Gastrocnemius medialis (tissue), 4 donors: ENCODE measurements at regions not wholly inside any gene's neighbourhood (a gene's known extent, or its start where the extent isn't known, plus 50 kb on each side); places are given as distances from the start of the nearest gene placed in this dataset.

Experiments
- ATAC-seq, 2 donors: fragments of 150-250 bp; one replicate each; pipeline ENCODE4 v1.9.1; 2016
- DNase-seq, 2 donors: peaks; one replicate each; pipeline ENCODE4 v3.0.0-alpha.2; 2019
- H3K27ac ChIP-seq, 4 donors: fragments of 200-600 bp; sonication (generic); 1 replicate in 1 of 4; 2 replicates in 3 of 4; pipeline ENCODE4 v1.5.1; 2016 to 2018; ENCODE audit warnings: mild to moderate bottlenecking in 2 of 4, moderate library complexity in 1 of 4
- H3K27me3 ChIP-seq, 3 donors: fragments of 200-600 bp; sonication (generic) in 2 of 3; 1 replicate in 1 of 3; 2 replicates in 2 of 3; pipeline versions ENCODE4 v1.5.1 to v1.6.0; 2016 to 2019; ENCODE audit warnings: mild to moderate bottlenecking in 1 of 3, moderate library complexity in 1 of 3
- H3K36me3 ChIP-seq, 2 donors: fragments of 200-600 bp; sonication (generic) in 1 of 2; one replicate each; pipeline ENCODE4 v1.5.1; 2017 to 2018
- H3K4me1 ChIP-seq, 2 donors: fragments of 200-600 bp; sonication (generic) in 1 of 2; one replicate each; pipeline ENCODE4 v1.5.1; 2016 to 2017; ENCODE audit warnings: mild to moderate bottlenecking in 2 of 2
- H3K4me3 ChIP-seq, 4 donors: fragments of 200-600 bp; sonication (generic) in 3 of 4; 1 replicate in 1 of 4; 2 replicates in 3 of 4; pipeline ENCODE4 v1.5.1; 2016 to 2019; ENCODE audit warnings: mild to moderate bottlenecking in 2 of 4
- H3K9me3 ChIP-seq, 3 donors: fragments of 200-600 bp; sonication (generic) in 2 of 3; 1 replicate in 1 of 3; 2 replicates in 2 of 3; pipeline ENCODE4 v1.5.1; 2016 to 2019
- POLR2A ChIP-seq, 2 donors: fragments of 450-650 bp; IDR thresholded peaks; one replicate each; pipeline ENCODE4 v1.6.1; 2017; ENCODE audit warnings: antibody characterized with exemption in 2 of 2, mild to moderate bottlenecking in 2 of 2, moderate library complexity in 2 of 2
- in situ Hi-C, 4 donors: fragments of 200-750 bp; cut with MboI; loops; one replicate each; pipeline versions ENCODE4 v1.15.0 to v1.8.0; 2017; ENCODE audit warnings: low sequenced_read_pairs in 4 of 4
- intact Hi-C: fragments of 100-400 bp; cut with DNase I; formaldehyde crosslinking; loops from one replicate; pipeline ENCODE4 v1.15.1; 2023; ENCODE audit warnings: low total_unique reads
- TF ChIP-seq, protein P1 (sequence below), 5 experiments: fragments of 450-650 bp in 3 of 5; fragments of 200-600 bp in 2 of 5; sonication (generic) in 2 of 5; IDR thresholded peaks in 4 of 5; conservative IDR thresholded peaks in 1 of 5; 1 replicate in 4 of 5; 2 replicates in 1 of 5; pipeline ENCODE4 v1.5.1; 2016 to 2019; ENCODE audit warnings: antibody characterized with exemption in 5 of 5, mild to moderate bottlenecking in 3 of 5, moderate library complexity in 3 of 5

DNA sequence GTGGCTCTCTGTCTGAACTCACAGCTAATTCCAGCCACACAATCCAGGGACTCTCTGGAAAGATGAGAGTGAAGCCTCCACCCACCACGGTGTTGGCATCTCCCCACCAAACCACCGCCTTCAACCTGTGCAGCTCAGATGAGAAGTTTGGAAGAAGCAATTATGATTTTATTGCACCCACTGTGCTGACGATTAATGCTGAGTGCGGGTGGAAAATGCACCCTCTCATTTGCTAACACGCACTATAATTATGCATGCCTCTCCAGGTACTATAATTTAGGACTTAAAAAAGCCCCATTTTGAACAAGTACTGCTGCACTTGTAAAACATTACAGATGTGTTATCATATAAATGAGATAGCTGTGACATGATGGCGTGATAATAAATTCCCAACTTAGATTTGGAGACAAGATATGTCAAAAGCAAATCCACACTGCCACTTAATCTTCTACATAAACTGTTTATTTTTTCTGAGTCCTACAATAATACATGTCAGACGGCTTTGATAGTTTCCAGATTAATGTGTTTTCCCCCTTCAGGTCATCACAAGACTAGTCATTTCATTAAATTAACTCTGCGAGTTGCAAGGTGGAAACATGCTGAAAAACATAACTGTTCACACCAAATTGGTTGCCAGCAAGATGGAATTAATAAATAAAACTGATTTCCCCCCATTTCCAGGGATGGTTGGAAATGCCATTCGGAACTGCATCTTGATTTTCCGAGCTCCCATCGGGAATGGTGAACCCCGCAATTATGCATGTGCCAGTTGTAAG, 466.5 kb upstream of the MAF start:
- H3K27ac ChIP-seq, result no peak overlapping the region
- in situ Hi-C loops, result no loop called here
- H3K27me3 ChIP-seq, result peaks cover 0 to 3% (median 0%) of the 10 kb centered on the region in 3 donors
- ATAC-seq (no peak), DNase-seq (no peak)
- no peaks in the 10 kb centered on the region for H3K4me1 ChIP-seq
- no peak overlapping the region for H3K4me3 ChIP-seq
- H3K9me3 ChIP-seq, result no peaks in the 10 kb centered on the region
- TF ChIP-seq POLR2A (IDR thresholded peaks at IDR 0.05), result no peak
- TF ChIP-seq, protein P1, sequence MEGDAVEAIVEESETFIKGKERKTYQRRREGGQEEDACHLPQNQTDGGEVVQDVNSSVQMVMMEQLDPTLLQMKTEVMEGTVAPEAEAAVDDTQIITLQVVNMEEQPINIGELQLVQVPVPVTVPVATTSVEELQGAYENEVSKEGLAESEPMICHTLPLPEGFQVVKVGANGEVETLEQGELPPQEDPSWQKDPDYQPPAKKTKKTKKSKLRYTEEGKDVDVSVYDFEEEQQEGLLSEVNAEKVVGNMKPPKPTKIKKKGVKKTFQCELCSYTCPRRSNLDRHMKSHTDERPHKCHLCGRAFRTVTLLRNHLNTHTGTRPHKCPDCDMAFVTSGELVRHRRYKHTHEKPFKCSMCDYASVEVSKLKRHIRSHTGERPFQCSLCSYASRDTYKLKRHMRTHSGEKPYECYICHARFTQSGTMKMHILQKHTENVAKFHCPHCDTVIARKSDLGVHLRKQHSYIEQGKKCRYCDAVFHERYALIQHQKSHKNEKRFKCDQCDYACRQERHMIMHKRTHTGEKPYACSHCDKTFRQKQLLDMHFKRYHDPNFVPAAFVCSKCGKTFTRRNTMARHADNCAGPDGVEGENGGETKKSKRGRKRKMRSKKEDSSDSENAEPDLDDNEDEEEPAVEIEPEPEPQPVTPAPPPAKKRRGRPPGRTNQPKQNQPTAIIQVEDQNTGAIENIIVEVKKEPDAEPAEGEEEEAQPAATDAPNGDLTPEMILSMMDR (IDR thresholded peaks at IDR 0.05 in 4 of 5, conservative IDR thresholded peaks at IDR 0.05 in 1 of 5), result no peak
- H3K36me3 ChIP-seq, result no peaks in the 10 kb centered on the region
- intact Hi-C loops, result no loop called here

- no peaks in the 10 kb centered on the region for H3K27me3 ChIP-seq
- H3K36me3 ChIP-seq, result no peaks in the 10 kb centered on the region
- no peak for DNase-seq
- no peak for ATAC-seq
- H3K9me3 ChIP-seq, result no peaks in the 10 kb centered on the region
- intact Hi-C loops (no loop called here), in situ Hi-C loops (no loop called here)
- no peak overlapping the region for H3K27ac ChIP-seq
- no peaks in the 10 kb centered on the region for H3K4me1 ChIP-seq
- no peak for TF ChIP-seq POLR2A (IDR thresholded peaks at IDR 0.05)
- TF ChIP-seq, protein P1 (IDR thresholded peaks at IDR 0.05 in 4 of 5, conservative IDR thresholded peaks at IDR 0.05 in 1 of 5), result no peak
- no peak overlapping the region for H3K4me3 ChIP-seq
Observed at GRCh38 chr16:80065541-80065940, 465.0 kb upstream of the MAF start.

DNA sequence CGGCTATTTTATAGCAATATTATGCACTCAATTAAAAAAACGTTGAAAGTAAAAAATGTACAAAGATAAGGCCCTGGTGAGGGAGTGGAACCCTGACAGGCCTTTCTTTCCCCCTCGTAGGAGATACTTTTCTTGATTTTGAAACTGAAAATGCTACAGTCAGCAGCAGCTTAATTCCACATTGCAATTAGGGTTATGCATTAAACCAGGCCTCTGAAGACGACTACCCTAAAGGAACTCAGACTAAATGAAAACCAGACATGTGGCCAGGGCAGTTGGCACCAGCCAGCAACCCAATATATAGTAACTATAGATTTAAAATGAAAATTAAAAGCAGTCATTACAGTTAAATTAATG, 463.2 kb upstream of the MAF start:
- no peak overlapping the region for H3K27ac ChIP-seq
- no peaks in the 10 kb centered on the region for H3K9me3 ChIP-seq
- TF ChIP-seq, protein P1 (IDR thresholded peaks at IDR 0.05 in 4 of 5, conservative IDR thresholded peaks at IDR 0.05 in 1 of 5), result no peak
- TF ChIP-seq POLR2A (IDR thresholded peaks at IDR 0.05), result no peak
- no peaks in the 10 kb centered on the region for H3K36me3 ChIP-seq
- intact Hi-C loops (no loop called here), in situ Hi-C loops (no loop called here)
- H3K27me3 ChIP-seq, result no peaks in the 10 kb centered on the region
- no peak overlapping the region for H3K4me3 ChIP-seq
- DNase-seq, result no peak
- H3K4me1 ChIP-seq, result no peaks in the 10 kb centered on the region
- ATAC-seq, result no peak

GRCh38 chr16:80063031-80063712, 462.6 kb upstream of the MAF start:
- no peak overlapping the region for H3K27ac ChIP-seq
- no peaks in the 10 kb centered on the region for H3K36me3 ChIP-seq
- no peak for DNase-seq
- no peaks in the 10 kb centered on the region for H3K9me3 ChIP-seq
- no peaks in the 10 kb centered on the region for H3K27me3 ChIP-seq
- in situ Hi-C loops, result no loop called here
- H3K4me1 ChIP-seq, result no peaks in the 10 kb centered on the region
- H3K4me3 ChIP-seq, result no peak overlapping the region
- TF ChIP-seq, protein P1 (IDR thresholded peaks at IDR 0.05 in 4 of 5, conservative IDR thresholded peaks at IDR 0.05 in 1 of 5), result no peak
- TF ChIP-seq POLR2A (IDR thresholded peaks at IDR 0.05), result no peak
- intact Hi-C loops, result no loop called here
- ATAC-seq, result no peak
